ENCODE measurements at regions not wholly inside any gene's neighbourhood (a gene's known extent, or its start where the extent isn't known, plus 50 kb on each side); places are given as distances from the start of the nearest gene placed in this dataset.

DNA sequence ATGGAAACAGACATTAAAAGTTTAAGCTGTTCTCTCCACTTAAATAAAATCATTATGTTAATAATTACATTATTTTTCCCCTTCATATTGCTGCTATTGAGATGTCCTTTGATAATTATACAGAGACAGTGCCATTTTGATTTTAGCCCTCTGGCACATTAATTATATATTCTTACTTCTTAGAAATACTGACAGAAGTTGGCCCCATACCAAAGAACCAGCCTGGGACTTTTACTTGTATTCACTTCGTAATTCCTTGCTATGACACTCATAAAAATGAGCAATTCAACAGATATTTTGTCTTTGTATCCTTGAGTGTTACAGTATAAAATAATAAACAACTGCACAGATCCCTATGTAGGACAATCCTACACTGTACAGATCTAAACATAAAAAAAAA is 743.7 kb downstream of the TBC1D32 start:
- TF ChIP-seq, protein P1, sequence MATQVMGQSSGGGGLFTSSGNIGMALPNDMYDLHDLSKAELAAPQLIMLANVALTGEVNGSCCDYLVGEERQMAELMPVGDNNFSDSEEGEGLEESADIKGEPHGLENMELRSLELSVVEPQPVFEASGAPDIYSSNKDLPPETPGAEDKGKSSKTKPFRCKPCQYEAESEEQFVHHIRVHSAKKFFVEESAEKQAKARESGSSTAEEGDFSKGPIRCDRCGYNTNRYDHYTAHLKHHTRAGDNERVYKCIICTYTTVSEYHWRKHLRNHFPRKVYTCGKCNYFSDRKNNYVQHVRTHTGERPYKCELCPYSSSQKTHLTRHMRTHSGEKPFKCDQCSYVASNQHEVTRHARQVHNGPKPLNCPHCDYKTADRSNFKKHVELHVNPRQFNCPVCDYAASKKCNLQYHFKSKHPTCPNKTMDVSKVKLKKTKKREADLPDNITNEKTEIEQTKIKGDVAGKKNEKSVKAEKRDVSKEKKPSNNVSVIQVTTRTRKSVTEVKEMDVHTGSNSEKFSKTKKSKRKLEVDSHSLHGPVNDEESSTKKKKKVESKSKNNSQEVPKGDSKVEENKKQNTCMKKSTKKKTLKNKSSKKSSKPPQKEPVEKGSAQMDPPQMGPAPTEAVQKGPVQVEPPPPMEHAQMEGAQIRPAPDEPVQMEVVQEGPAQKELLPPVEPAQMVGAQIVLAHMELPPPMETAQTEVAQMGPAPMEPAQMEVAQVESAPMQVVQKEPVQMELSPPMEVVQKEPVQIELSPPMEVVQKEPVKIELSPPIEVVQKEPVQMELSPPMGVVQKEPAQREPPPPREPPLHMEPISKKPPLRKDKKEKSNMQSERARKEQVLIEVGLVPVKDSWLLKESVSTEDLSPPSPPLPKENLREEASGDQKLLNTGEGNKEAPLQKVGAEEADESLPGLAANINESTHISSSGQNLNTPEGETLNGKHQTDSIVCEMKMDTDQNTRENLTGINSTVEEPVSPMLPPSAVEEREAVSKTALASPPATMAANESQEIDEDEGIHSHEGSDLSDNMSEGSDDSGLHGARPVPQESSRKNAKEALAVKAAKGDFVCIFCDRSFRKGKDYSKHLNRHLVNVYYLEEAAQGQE (IDR thresholded peaks at IDR 0.05; ENCODE audit: borderline replicate concordance), result no peak
- TF ChIP-seq RAD21 (conservative IDR thresholded peaks at IDR 0.05), result no peak
- TF ChIP-seq, protein P2, sequence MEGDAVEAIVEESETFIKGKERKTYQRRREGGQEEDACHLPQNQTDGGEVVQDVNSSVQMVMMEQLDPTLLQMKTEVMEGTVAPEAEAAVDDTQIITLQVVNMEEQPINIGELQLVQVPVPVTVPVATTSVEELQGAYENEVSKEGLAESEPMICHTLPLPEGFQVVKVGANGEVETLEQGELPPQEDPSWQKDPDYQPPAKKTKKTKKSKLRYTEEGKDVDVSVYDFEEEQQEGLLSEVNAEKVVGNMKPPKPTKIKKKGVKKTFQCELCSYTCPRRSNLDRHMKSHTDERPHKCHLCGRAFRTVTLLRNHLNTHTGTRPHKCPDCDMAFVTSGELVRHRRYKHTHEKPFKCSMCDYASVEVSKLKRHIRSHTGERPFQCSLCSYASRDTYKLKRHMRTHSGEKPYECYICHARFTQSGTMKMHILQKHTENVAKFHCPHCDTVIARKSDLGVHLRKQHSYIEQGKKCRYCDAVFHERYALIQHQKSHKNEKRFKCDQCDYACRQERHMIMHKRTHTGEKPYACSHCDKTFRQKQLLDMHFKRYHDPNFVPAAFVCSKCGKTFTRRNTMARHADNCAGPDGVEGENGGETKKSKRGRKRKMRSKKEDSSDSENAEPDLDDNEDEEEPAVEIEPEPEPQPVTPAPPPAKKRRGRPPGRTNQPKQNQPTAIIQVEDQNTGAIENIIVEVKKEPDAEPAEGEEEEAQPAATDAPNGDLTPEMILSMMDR (IDR thresholded peaks at IDR 0.05; ENCODE audit: poor library complexity, severe bottlenecking), result no peak

All from neural cell (in vitro differentiated cells).